NCI-H1694 (cell line): ENCODE measurements at regions not wholly inside any gene's neighbourhood (a gene's known extent, or its start where the extent isn't known, plus 50 kb on each side); places are given as distances from the start of the nearest gene placed in this dataset.
"Not testable (repeated sequence)": the region's sequence is repeated elsewhere in the genome, so short reads cannot be mapped to it uniquely, and the experiment has no call there.

Source experiments
- DNase-seq: peaks from one replicate; lab custom pipeline; 2025; lab: John Stamatoyannopoulos, UW

DNA sequence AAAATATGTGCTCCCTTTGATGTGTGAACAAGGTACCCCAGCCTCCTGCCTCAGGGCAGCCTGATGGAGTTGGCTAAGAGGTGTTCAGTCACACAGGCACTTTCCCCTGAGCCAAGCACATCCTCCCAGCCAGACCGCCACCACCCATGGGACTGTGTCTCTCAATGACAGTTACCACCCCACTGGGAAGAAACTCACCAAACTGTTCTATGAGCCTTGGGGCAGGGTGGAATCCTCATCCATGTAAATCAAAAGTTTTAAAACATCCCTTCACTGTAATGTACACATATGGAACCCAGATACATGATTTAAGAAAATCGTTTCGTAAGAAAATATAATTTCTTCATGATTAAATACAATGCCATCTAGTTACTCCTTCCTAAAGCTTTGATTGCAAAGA, 138.4 kb upstream of the LSM14A start:
- DNase-seq: no peak

DNA sequence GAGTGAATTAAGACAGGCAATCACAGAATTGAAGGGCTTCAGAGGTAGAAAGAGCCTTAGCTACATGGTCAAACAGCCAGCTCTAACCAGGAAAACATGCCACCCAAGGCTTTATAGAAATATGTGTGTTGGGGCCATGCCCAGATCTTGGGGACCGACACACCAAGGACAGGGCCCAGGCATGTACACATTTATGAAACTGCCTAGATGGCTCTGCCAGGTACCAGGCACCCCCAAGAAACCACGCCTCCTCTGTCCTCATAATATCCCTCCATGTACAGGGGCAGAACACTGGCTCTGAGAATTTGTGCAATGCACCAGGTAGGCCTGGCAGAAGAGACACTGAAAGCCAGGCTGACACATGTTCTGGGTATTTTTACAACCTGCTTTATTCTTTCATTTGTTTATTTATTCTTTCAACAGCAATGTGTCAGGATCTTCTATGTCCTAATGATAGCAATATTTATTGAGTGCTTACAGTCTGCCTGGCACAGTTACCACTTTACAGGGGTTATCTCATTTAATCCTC, 137.9 kb upstream of the LSM14A start:
- no peak for DNase-seq

DNA sequence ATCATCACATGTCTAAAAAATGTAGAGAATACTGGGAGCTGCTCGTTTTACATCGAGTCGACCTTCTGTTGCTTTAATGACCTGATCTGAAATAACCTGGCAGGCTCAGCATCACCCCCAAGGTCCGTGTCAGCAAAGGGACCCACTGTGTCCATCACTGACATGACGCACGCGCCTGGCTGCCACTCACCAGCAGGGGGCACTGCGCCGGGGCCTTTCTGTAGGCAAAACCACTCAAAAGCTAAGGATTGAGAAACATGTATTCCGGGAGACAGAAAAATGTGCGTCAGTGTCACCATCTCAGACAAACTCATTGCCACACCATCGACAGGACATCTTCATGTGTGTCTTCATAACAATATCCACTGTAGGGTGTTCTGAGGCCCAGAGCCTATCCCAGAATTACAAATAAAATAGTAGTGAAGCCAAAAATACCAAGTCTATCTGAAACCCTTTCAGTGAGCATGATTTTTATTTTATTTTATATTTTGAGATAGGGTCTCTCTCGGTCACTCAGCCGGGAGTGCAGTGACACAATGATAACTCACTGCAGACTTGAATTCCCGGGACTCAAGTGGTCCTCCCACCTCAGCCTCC, 130.3 kb upstream of the LSM14A start:
- peak; percentile 23 for DNase-seq

DNA sequence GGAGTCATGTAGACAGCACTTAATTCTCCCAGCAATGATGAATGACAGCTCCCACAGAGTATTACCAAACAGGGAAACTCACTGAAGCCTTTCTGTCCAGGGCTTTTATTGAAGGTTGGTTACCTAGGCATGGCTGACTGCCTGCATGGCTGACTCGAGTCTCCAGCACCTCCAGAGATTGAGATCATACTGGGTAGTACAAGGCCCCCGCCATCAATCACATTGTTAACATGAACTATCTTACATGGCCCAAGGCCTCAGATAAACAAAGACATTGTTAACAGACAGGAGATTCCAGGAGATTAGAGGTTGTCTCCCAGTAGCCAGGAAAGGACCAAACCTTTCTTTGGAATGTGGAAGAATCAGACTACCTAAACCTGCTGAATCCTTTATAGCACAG, 128.3 kb upstream of the LSM14A start:
- DNase-seq: no peak

DNA sequence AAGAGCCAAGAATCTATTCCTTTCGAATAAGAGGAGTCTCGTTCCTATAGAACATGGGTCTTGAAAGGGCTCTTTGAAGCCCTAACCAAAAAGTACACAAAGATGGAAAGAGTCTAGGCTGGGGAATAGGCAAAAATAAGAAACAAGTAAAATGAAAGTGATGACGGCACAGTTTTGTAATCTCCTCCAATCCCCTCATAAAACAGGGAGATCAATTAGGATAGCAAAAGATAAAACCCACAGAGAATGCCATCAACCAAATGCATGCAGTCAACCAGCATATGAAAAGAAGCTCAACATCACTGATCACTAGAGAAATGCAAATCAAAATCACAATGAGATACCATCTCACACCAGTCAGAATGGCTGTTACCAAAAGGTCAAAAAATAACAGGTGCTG, 122.4 kb upstream of the LSM14A start:
- no peak for DNase-seq

DNA sequence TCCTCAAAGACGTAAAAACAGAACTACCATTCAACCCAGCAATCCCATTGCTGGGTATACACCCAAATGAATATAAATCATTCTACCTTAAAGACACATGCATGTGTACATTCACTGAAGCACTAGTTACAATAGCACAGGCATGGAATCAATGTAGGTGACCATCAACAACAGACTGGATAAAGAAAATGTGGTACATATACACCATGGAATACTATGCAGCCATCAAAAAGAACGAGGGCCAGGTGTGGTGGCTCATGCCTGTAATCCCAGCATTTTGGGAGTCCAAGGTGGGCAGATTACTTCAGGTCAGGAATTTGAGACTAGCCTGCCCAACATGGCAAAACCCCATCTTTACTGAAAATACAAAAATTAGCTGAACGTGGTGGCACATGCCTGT, 121.9 kb upstream of the LSM14A start:
- DNase-seq: not testable (repeated sequence)

DNA sequence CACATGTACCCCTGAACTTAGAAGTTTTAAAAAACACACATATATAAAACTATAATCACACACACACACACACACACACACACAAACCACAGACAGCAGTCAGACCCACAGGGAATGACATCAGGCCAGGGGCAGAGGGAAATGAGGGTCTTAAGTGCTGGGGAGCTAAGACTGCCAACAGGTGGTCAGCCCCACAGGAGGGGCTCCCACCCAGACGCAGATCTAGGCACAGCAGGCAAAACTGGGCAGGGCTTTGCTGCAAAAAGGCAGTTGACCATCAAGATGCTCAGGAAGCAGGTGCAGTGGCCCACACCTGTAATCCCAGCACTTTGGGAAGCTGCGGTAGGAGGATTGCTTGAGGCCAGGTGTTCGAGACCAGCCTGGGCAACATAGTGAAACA, 121.0 kb upstream of the LSM14A start:
- DNase-seq: no peak

DNA sequence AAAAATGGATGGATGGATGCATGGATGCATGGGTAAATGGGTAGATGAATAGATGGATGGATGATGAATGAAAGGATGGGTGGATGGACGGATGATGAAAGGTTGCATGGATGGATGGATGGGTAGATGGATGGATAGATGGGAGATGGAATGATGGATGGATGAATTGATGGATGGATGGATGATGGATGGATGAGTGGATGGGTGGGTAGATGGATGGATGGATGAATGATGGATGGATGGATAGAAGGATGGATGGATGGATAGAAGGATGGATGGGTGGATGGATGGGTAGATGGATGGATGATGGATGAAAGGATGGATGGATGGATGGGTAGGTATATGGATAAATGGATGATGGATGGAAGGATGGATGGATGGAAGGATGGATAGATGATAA, 115.1 kb upstream of the LSM14A start:
- DNase-seq: no peak

DNA sequence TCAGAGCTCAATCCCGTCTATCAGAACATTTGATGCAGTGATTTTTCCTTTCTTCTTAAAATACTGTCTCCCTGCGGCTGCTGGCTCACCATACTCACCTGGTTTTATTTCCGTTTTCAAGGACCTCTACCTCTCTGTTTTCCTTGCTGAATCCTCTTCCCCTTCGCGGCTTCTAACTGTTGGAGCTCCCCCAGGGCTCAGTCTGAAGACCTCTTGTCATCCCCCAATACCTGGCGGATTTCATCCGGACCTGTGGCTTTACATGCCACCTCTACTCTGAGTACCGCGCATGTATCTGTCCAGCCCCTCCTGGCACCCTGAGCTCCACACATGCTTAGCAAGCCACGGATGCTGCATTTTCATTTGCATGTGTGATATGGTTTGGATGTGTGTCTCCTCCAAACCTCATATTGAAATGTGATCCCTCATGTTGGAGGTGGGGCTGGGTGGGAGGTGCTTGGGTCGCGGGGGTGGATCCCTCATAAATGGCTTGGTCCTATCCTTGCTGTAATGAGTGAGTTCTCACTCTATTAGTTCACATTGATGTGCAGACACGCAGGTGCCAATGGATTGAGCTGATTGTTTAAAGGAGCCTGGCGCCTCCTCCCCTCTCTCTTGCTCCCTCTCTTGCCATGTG, 106.2 kb upstream of the LSM14A start:
- no peak for DNase-seq

DNA sequence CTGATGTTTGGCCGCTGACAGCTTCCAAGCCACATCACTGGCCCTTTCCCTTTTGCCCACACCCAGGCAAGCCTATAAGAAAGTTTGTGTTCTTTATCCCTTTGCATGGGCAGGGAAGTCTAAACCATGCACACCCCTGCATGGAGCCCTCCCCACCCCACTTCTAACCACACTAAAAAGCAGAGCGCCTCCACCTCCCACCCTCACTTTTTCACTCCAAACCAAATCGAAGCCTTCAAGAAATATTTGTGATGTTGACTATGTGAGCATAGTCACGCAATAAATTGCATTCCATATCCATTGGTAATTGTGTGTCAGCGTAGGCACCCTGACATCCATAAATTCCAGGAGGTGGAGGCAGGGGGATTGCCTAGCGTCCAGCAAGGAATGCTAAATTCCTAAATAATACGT, 104.4 kb upstream of the LSM14A start:
- DNase-seq: no peak

DNA sequence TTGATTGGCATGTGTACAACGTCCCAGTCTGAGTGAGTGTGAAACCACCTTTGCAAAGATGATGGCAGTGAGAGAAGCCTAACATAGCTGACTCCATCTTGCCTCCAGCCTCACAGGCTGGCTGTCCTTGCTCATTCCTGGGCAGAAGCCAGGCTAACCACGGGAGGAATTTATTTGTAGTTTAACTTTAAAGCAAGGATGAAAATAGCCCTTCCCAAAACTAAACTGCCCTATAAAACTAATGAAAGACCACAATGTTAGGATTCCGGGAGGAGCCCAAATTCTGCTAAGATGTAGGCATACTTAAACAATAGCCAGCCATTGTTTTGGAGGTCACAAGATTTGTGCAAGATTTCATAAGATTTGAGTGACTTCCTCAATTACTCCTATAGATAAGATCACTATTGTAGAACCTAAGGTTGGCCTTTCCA, 96.6 kb upstream of the LSM14A start:
- DNase-seq: no peak

DNA sequence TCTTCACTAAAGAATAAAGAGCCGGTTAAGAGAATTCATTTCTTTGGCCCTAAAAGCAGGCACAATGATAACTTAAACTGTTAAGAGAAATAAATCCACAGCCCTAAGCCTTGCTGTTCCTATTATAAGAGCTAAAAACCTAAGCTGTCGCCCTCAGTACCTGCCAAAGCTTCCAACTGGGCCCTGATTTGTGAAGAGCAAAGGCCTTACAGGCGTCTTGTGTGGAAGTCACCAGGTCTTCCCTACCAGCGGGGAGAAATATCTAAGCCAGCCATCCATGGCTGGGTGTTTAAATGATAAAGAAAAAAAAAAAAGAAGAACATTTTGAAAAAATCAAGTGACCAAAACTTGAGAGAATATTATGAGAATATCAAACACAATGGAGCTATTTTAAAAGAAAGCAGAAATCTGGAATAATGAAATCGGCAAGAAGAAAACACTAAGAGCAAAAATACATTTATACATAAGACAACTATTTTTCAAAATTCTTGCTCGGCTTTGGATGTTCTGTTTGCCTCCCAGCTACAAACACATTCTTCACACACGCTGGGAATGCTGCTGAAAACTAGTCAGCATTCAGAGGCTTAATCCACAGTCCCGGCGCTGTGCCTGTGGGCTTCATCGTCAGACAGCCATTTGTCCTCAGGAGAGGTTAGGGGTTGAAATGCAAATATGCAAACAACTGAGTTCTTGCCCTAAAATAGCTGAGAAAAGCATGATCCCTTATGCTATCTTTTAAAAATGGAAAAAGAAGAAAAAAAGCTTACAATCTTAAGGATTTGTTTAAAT, 89.8 kb upstream of the LSM14A start:
- DNase-seq: no peak

DNA sequence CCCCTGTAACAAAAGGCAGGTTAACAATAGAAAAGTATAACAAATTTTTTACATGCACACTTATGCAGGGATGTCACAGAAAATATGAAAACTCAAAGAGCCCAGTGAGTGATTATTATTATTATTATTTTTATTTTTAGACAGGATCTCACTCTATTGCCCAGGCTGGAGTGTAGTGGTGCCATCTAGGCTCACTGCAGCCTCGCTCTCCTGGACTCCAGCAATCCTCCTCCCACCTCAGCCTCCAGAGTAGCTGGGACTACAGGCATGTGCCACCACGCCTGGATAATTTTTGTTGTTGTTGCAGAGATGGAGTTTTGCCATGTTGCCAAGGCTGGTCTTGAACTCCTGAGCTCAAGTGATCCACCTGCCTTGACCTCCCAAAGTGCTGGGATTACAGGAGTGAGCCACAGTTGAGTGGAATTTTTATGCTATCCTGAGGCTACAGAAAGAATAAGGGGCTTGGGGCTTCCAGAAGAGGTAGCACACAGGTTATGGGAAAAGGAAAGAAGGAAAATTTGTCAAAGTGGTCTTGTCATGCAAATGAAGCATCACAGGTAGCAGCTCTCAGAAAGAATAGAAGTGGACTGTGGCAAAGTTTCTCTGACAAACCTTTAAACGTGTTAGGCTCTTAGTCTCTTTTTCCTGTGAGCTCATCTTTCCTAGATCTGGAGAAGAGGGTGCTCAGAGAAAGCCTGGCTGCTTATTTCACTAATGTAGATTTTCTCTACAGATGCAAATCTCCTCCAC, 87.7 kb upstream of the LSM14A start:
- DNase-seq: no peak

DNA sequence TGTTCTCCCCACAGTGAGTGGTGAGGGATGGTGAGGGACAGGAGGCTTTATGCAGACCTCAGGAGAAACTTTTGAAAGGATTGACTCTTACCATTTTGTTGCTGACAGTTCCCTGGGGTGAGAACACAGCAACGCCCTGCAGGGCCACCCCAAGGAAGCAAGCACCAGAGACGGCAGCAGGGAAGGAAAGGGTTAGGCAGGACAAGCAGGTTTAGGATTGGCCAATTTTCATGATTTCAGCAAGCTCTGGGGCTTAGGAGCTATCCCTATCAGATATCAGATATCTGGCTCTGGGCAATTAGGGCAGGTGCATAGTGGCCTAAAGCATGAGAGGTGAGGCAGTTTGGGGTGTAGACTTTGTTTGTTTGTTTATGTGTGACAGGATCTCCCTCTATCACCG, 87.0 kb upstream of the LSM14A start:
- no peak for DNase-seq

DNA sequence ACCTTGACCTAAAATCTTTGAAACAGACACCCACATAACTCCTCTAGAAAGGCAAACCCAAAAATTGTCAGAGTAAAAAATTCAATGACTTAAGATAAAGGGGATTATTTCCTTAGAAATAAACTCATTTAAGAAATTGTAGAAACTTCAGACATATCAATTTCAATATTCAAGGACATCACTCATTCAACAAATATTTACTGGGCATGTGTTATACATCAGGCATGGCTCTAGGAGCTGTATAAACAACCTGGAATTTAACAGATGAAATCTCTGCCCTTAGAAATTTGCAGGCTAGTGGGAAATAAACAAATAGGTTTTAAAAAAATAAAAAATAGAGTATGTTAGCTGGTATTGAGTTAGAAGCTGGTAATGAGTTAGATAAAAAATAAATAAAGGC, 84.0 kb upstream of the LSM14A start:
- no peak for DNase-seq

DNA sequence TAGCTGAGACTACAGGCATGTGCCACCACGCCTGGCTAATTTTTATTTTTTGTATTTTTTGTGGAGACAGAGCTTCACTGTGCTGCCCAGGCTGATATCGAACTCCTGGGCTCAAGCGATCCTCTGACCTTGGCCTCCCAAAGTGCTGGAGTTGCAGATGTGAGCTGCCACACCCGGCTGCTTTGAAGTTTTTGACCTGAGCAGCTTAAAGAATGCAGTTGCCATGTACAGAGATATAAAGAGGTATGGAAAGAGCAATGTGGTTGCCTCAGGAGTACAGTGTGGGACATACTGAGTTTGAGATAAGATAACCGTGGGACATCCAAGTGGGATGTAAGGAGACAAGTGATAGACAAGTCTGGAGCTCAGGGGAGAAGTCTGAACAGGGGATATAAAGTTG, 82.7 kb upstream of the LSM14A start:
- no peak for DNase-seq

DNA sequence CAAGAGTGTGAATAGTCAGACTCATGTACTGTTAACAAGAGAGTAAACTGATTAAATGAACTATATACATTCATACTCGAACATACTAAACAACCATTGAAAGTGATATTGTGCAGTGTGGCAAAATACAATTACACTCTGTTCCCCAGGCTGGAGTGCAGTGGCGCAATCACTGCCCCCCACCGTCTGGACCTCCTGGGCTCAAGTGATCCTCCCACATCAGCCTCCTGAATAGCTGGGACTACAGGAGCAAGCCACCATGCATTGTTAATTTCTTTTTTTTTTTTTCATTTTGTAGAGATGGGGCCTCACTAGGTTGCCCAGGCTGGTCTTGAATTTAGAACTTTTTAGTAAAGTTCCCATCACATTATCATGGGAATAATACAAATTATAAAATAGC, 77.3 kb upstream of the LSM14A start:
- DNase-seq: no peak

DNA sequence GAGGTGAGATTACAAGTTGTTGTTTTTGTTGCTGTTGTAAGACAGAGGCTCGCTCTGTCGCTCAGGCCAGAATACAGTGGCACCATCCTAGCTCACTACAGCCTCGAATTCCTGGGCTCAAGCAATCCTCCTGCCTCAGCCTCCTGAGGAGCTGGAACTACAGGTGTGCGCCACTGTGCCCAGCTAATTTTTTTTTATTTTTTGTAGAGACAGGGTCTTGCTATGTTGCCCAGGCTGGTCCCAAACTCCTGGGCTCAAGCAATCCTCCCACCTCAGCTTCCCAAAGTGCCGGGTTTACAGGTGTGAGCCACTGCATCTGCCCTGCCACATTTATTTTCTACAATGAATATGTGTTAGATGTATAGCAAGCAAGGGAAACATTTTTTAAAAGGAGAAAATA, 76.9 kb upstream of the LSM14A start:
- DNase-seq: not testable (repeated sequence)

DNA sequence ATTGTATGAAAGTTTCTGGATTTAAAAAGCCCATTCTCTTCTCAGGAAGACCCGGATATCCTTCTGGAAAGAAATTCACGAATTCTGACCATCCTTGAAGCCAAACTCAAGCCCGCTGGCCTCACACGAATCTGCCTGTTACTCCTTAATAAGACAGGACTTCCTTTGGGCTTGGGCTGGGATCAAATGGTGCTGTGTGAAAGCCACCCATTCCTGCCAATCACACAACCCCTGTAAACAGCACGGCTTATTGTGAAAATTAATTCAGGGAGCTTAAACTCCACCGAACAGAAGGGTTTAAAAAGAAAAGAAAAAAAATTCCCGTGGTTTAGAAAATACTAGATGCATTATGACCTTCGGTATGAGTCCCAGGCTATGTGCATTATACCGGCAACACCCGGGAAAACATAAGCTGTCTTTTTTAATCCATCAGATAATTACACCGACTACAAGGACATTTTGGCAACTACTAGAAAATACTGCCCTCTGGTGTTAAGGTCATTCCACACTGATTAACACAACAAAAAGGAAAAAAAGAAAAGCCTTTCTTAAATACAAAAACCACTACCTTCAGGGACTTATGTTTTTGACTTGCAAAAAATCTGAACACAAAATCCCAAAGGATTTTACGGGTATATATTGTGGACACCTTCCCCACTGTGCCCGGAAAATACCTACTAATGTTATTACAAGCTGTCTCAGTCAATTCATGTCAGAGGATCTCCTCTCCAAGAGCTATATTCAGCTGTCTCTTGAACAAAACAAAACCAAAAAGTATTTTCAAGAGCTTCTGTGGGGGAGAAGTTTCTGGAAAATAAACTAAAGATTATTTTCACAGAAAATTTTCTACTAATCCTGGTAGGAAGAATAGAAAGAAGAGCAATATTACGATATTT, 76.0 kb upstream of the LSM14A start:
- peak; percentile 78 for DNase-seq

DNA sequence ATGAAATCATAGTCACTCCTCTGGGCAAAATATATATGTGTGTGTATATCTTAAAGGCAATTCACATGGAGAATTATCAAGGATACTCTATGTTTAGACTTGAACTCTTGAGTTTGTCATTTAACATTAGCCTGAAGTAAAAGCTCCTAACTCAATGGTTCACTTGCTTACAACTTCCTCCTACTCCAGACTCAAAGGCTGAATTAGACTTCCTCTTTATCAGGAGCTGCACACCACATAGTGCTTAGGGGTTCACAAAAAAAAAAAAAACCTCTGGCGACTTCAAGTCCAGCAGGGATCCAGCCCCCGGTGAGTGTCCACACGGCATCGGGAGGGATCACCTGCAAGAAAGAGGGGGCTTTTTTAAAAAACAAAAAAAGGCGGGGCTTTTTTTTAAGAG, 68.2 kb upstream of the LSM14A start:
- DNase-seq: no peak

DNA sequence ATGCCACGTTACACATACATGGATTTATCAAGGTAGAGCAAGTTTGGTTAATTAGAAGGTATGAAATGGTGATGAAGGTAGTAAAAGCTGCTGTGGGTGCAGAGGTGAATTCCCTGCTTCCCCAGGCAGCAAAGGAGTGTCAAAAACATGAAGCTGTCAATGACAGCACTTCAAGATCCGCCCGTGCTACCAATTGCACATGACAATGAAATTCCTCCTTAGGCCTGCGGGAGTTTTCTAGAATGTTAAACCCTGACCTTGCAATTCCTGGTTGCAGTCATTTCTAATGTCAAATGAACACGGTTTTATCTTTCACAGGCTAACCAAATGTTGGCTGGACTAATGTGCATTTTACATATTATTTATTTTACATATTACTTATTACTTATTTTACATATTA, 67.7 kb upstream of the LSM14A start:
- DNase-seq: no peak
